Gastroesophageal sphincter (tissue), 4 donors: ENCODE measurements at regions not wholly inside any gene's neighbourhood (a gene's known extent, or its start where the extent isn't known, plus 50 kb on each side); places are given as distances from the start of the nearest gene placed in this dataset.

Experiments used
- ATAC-seq: fragments of 150-250 bp; one replicate; pipeline ENCODE4 v1.9.1; 2016; ENCODE audit warnings: mild to moderate bottlenecking, moderate library complexity
- H3K27ac ChIP-seq, 4 donors: fragments of 200-600 bp; sonication (generic) in 3 of 4; 1 replicate in 3 of 4; 2 replicates in 1 of 4; pipeline ENCODE4 v1.5.1; 2016 to 2019
- H3K27me3 ChIP-seq: fragments of 200-600 bp; sonication (generic); one replicate; pipeline ENCODE4 v1.5.1; 2019
- H3K36me3 ChIP-seq, 2 donors: fragments of 200-600 bp; sonication (generic); one replicate each; pipeline ENCODE4 v1.5.1; 2019; ENCODE audit warnings: control low read depth in 1 of 2
- H3K4me1 ChIP-seq, 3 donors: fragments of 200-600 bp; sonication (generic); 1 replicate in 2 of 3; 2 replicates in 1 of 3; pipeline ENCODE4 v1.5.1; 2016 to 2019; ENCODE audit warnings: control low read depth in 2 of 3
- H3K4me3 ChIP-seq, 2 donors: fragments of 200-600 bp; sonication (generic); one replicate each; pipeline ENCODE4 v1.5.1; 2019; ENCODE audit warnings: mild to moderate bottlenecking in 1 of 2, moderate library complexity in 1 of 2
- H3K9me3 ChIP-seq, 3 donors: fragments of 200-600 bp; sonication (generic); one replicate each; pipeline ENCODE4 v1.5.1; 2017 to 2019; ENCODE audit warnings: control low read depth in 2 of 3
- EP300 ChIP-seq: sonication (generic); formaldehyde crosslinking; IDR thresholded peaks from one replicate; pipeline ENCODE4 v1.6.1; 2017; ENCODE audit warnings: antibody characterized with exemption, mild to moderate bottlenecking
- POLR2A ChIP-seq, 2 donors: fragments of 450-650 bp; IDR thresholded peaks; one replicate each; pipeline ENCODE4 v1.6.1; 2017; ENCODE audit warnings: antibody characterized with exemption in 2 of 2, mild to moderate bottlenecking in 2 of 2, moderate library complexity in 1 of 2
- POLR2AphosphoS5 ChIP-seq: sonication (generic); formaldehyde crosslinking; IDR thresholded peaks from one replicate; pipeline ENCODE4 v1.6.1; 2017; ENCODE audit warnings: antibody characterized with exemption
- WGBS, 2 donors: methylation state at CpG; one replicate each; pipeline ENCODE4 v1.1.5; 2018; ENCODE audit warnings: low coverage in 1 of 2; 5-methylcytosine and 5-hydroxymethylcytosine counted together
- TF ChIP-seq, protein P1 (sequence below), 4 experiments: fragments of 200-600 bp in 2 of 4; fragments of 450-650 bp in 2 of 4; sonication (generic) in 1 of 4; IDR thresholded peaks; one replicate each; pipeline ENCODE4 v1.5.1; 2017 to 2019; ENCODE audit warnings: antibody characterized with exemption in 4 of 4, mild to moderate bottlenecking in 2 of 4, moderate library complexity in 2 of 4

DNA sequence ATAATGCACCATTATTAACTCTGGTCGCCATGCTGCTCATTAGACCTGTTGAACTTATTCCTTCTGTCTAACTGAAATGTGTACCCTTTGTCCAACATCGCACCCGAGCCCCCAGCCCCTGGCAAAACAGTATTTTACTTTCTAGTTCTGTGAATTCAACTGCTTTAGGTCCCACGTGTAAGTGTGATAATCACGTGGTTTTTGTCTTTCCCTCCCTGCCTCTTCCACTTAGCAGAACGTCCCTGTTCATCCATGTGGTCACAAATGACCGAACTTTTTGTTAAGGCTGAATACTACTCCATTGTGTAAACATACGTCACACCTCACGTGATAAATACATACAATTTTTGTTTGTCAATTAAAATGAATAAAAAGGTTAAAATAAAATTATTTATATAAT lies 826.9 kb downstream of the DCDC2C start:
- ATAC-seq = no peak
- WGBS, 2 donors = 81 to 87% methylated on average over 6 to 9 of the region's 9 CpGs
- Histone ChIP-seq H3K27me3 (no peaks in the 10 kb centered on the region), H3K4me1 (no peaks in the 10 kb centered on the region), H3K9me3 (no peaks in the 10 kb centered on the region), H3K4me3 (no peak overlapping the region), H3K27ac (no peak overlapping the region), H3K36me3 (no peaks in the 10 kb centered on the region)
- TF ChIP-seq, protein P1, sequence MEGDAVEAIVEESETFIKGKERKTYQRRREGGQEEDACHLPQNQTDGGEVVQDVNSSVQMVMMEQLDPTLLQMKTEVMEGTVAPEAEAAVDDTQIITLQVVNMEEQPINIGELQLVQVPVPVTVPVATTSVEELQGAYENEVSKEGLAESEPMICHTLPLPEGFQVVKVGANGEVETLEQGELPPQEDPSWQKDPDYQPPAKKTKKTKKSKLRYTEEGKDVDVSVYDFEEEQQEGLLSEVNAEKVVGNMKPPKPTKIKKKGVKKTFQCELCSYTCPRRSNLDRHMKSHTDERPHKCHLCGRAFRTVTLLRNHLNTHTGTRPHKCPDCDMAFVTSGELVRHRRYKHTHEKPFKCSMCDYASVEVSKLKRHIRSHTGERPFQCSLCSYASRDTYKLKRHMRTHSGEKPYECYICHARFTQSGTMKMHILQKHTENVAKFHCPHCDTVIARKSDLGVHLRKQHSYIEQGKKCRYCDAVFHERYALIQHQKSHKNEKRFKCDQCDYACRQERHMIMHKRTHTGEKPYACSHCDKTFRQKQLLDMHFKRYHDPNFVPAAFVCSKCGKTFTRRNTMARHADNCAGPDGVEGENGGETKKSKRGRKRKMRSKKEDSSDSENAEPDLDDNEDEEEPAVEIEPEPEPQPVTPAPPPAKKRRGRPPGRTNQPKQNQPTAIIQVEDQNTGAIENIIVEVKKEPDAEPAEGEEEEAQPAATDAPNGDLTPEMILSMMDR (IDR thresholded peaks at IDR 0.05) = no peak
- TF ChIP-seq EP300 = no peak
- TF ChIP-seq POLR2AphosphoS5 = no peak
- TF ChIP-seq POLR2A (IDR thresholded peaks at IDR 0.05) = no peak

DNA sequence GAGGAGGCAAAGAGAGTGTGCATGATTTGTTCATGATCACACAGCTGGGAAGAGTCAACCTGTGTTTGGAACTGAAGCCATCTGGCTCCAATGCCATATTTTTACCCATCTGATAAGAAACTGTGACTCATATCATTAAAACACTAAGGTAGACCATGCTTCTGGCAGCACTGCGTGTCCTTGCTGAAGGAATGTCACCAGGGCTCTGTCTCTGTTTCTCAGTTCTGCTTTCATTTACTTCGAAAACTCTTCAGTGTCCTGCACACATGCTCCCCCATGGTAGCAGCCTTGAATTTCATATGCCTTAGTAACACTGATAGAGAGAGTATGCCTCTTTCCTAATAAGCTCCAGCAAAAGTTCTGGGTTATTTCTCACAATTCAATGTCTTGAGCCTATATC lies 830.4 kb downstream of the DCDC2C start:
- ATAC-seq = no peak
- no peak overlapping the region for H3K27ac ChIP-seq
- H3K9me3 ChIP-seq = no peaks in the 10 kb centered on the region
- no peak for TF ChIP-seq EP300
- TF ChIP-seq POLR2AphosphoS5 = no peak
- no peak for TF ChIP-seq POLR2A (IDR thresholded peaks at IDR 0.05)
- TF ChIP-seq, protein P1 (IDR thresholded peaks at IDR 0.05) = no peak
- H3K27me3 ChIP-seq = no peaks in the 10 kb centered on the region
- H3K36me3 ChIP-seq = no peaks in the 10 kb centered on the region
- no peak overlapping the region for H3K4me3 ChIP-seq
- H3K4me1 ChIP-seq = no peaks in the 10 kb centered on the region
- 71 to 93% methylated on average over 1 to 2 of the region's 2 CpGs for WGBS, 2 donors

DNA sequence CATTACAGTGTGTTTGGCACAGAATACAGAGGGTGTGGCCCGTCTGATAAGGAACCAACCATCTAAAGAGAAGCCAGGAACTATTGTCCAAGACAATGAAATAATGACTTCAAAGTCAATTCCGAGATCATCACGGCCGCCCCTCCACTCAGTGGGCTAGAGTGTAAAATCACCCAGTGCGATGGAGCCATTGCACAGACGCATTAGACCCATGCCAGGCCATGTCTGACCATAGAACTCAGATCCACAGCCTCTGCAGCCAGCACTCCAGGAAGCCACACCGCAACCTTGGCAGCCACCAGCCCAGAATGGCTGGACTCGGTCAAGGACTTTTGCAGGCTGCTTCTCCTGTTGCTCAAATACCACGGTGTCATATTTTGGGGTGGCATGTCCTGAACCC lies 835.7 kb downstream of the DCDC2C start:
- H3K4me1 ChIP-seq = no peaks in the 10 kb centered on the region
- ATAC-seq = no peak
- 75 to 83% methylated on average over 4 to 9 of the region's 9 CpGs for WGBS, 2 donors

DNA sequence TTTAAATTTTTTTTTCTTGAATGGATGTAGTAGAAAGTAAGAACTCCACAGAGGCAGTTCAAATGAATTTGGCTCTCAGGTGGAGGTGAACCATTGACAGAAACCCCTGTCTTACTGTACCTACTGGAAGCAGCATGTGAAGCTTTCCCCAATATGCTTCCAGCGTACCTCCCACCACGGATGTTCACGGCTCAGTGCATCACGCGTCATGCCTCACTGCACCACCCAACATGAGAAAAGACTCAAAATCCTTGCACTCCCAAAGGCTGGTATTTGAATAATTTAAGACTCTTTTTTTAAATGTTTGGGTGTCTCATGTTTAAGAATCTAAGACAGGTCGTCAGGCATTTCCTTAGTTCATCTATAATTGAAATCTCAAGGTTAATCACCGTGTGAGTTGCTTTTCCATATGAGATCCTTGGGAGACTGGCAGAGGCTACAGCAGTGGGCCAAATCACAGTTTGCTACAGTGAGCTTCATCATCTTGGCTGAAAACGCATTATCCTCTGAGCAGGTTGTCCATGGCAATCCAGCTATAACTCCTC lies 846.4 kb downstream of the DCDC2C start:
- H3K27me3 ChIP-seq = no peaks in the 10 kb centered on the region
- H3K4me3 ChIP-seq = no peak overlapping the region
- ATAC-seq = no peak
- no peaks in the 10 kb centered on the region for H3K36me3 ChIP-seq
- H3K27ac ChIP-seq = no peak overlapping the region
- no peaks in the 10 kb centered on the region for H3K9me3 ChIP-seq
- H3K4me1 ChIP-seq = no peaks in the 10 kb centered on the region
- TF ChIP-seq POLR2A (IDR thresholded peaks at IDR 0.05) (no peak), EP300 (no peak), POLR2AphosphoS5 (no peak)
- TF ChIP-seq, protein P1 (IDR thresholded peaks at IDR 0.05) = no peak
- WGBS, 2 donors = 79 to 85% methylated on average over 7 to 8 of the region's 8 CpGs

More for the DNA sequence above, 835.7 kb downstream of the DCDC2C start:
- Histone ChIP-seq H3K36me3 (no peaks in the 10 kb centered on the region), H3K27me3 (no peaks in the 10 kb centered on the region), H3K4me3 (no peak overlapping the region), H3K27ac (no peak overlapping the region), H3K9me3 (no peaks in the 10 kb centered on the region)
- TF ChIP-seq POLR2A (IDR thresholded peaks at IDR 0.05) (no peak), POLR2AphosphoS5 (no peak), EP300 (no peak)
- TF ChIP-seq, protein P1 (IDR thresholded peaks at IDR 0.05) = no peak

DNA sequence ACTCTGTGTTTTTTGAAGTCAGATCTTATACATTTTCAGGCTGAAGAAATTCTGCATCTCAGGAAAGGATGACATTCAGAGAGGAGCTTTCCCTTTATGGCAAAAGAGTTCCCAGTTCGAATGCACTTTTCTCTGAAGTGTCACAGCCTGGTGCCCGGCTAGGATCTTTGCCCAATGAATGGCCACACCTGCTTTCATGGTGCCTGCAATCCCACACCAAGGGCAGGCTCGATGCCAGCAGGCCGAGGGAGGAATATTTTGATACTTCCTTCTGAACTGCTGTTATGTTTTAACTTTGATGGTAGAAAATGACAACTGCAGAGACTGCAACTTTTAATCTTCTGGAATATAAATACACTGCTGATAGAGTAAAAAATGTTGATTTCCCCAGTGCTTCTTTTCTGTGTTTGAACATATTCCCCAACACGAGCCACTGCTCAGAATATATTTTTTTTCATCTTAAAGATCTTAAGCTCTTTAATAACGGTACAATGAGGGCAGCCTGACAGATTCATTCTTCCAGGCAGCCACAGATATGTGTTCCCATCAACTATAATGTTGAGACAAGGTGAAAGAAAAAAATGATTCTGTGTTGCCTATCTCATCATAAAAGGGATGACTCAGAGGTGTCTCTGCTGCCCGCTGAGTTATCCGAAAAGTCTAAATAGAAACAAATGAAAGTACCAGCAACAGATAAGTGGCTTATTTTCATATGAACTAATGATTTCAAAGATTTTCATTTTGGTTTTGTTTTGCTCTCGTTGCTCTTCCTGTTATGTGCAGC lies 848.5 kb downstream of the DCDC2C start:
- no peak for TF ChIP-seq EP300
- TF ChIP-seq POLR2AphosphoS5 = no peak
- TF ChIP-seq, protein P1 (IDR thresholded peaks at IDR 0.05) = no peak
- no peak for TF ChIP-seq POLR2A (IDR thresholded peaks at IDR 0.05)
- no peak overlapping the region for H3K4me3 ChIP-seq
- H3K36me3 ChIP-seq = no peaks in the 10 kb centered on the region
- ATAC-seq = no peak
- H3K9me3 ChIP-seq = no peaks in the 10 kb centered on the region
- no peak overlapping the region for H3K27ac ChIP-seq
- WGBS, 2 donors = 57 to 63% methylated on average over 8 to 9 of the region's 9 CpGs
- H3K4me1 ChIP-seq = no peaks in the 10 kb centered on the region
- no peaks in the 10 kb centered on the region for H3K27me3 ChIP-seq
